Stomach (tissue), 4 donors: ENCODE measurements at regions not wholly inside any gene's neighbourhood (a gene's known extent, or its start where the extent isn't known, plus 50 kb on each side); places are given as distances from the start of the nearest gene placed in this dataset.

ENCODE experiments used
- POLR2A ChIP-seq, 4 donors: fragments of 450-650 bp; IDR thresholded peaks; one replicate each; pipeline ENCODE4 v1.6.1; 2016; ENCODE audit warnings: antibody characterized with exemption in 4 of 4, control low read depth in 2 of 4, mild to moderate bottlenecking in 1 of 4, moderate library complexity in 1 of 4
- POLR2AphosphoS5 ChIP-seq, 3 donors: sonication (generic); formaldehyde crosslinking; IDR thresholded peaks; one replicate each; pipeline ENCODE4 v1.6.1; 2016; ENCODE audit warnings: antibody characterized with exemption in 3 of 3
- TF ChIP-seq, protein P1 (sequence below), 7 experiments: fragments of 450-650 bp in 4 of 7; fragments of 200-600 bp in 3 of 7; sonication (generic) in 3 of 7; IDR thresholded peaks; one replicate each; pipeline ENCODE4 v1.5.1; 2016 to 2019; ENCODE audit warnings: antibody characterized with exemption in 7 of 7, control low read depth in 2 of 7, mild to moderate bottlenecking in 1 of 7

GRCh38 chr3:181176601-181177000 lies 187.1 kb upstream of the DNAJC19 start:
- TF ChIP-seq POLR2A (IDR thresholded peaks at IDR 0.05) (no peak), POLR2AphosphoS5 (IDR thresholded peaks at IDR 0.05) (no peak)
- TF ChIP-seq, protein P1, sequence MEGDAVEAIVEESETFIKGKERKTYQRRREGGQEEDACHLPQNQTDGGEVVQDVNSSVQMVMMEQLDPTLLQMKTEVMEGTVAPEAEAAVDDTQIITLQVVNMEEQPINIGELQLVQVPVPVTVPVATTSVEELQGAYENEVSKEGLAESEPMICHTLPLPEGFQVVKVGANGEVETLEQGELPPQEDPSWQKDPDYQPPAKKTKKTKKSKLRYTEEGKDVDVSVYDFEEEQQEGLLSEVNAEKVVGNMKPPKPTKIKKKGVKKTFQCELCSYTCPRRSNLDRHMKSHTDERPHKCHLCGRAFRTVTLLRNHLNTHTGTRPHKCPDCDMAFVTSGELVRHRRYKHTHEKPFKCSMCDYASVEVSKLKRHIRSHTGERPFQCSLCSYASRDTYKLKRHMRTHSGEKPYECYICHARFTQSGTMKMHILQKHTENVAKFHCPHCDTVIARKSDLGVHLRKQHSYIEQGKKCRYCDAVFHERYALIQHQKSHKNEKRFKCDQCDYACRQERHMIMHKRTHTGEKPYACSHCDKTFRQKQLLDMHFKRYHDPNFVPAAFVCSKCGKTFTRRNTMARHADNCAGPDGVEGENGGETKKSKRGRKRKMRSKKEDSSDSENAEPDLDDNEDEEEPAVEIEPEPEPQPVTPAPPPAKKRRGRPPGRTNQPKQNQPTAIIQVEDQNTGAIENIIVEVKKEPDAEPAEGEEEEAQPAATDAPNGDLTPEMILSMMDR (IDR thresholded peaks at IDR 0.05): peak in 5 of 7 experiments; percentile 46 to 60 (median 54)
